PC-3 (cell line): ENCODE measurements at regions not wholly inside any gene's neighbourhood (a gene's known extent, or its start where the extent isn't known, plus 50 kb on each side); places are given as distances from the start of the nearest gene placed in this dataset.

Experiments
- ATAC-seq: fragments of 200-7000 bp; cut with Tn5 transposase; 2 replicates; pipeline ENCODE4 v1.9.1; 2020; ENCODE audit warnings: mild to moderate bottlenecking, moderate library complexity
- BruUV-seq: library from RNA; stranded (reverse); fragments of 400-500 nt; replicated peaks from 2 replicates; lab custom pipeline; 2021; lab: Mats Ljungman, UMichigan
- CTCF ChIA-PET: fragments of 300-600 bp; sonication (Branson Sonifier 250); formaldehyde crosslinking; loops from one replicate; lab custom pipeline; 2022; ENCODE audit warnings: antibody characterized with exemption; lab: Charles Lee
- POLR2A ChIA-PET: fragments of 300-600 bp; sonication (Branson Sonifier 250); formaldehyde crosslinking; loops from one replicate; lab custom pipeline; 2022; ENCODE audit warnings: antibody characterized with exemption; ENCODE audit not compliant: unreplicated experiment; lab: Charles Lee
- DNase-seq: peaks from one replicate; pipeline ENCODE4 v3.0.0-alpha.2; 2015
- H2AFZ ChIP-seq: fragments of 300-600 bp; sonication (generic); 2 replicates; pipeline ENCODE4 v1.6.0; 2016; ENCODE audit warnings: antibody characterized with exemption, low read length
- H3F3A ChIP-seq: fragments of 300-600 bp; sonication (generic); one replicate; pipeline ENCODE4 v1.6.0; 2017; ENCODE audit warnings: antibody characterized with exemption, low read length, control low read depth, mild to moderate bottlenecking; ENCODE audit not compliant: unreplicated experiment
- H3K27ac ChIP-seq: fragments of 300-600 bp; sonication (generic); 2 replicates; pipeline ENCODE4 v1.5.1; 2016; ENCODE audit warnings: mild to moderate bottlenecking, low read length
- H3K27me3 ChIP-seq: fragments of 300-600 bp; sonication (generic); 2 replicates; pipeline ENCODE4 v1.6.1; 2016; ENCODE audit warnings: low read length, mixed read lengths
- H3K36me3 ChIP-seq: fragments of 300-600 bp; sonication (generic); 2 replicates; pipeline ENCODE4 v1.6.1; 2016; ENCODE audit warnings: low read depth, mixed run types, low read length, mixed read lengths
- H3K4me1 ChIP-seq: fragments of 300-600 bp; sonication (generic); 2 replicates; pipeline ENCODE4 v1.5.1; 2016; ENCODE audit warnings: low read length; ENCODE audit not compliant: insufficient read depth
- H3K4me2 ChIP-seq: fragments of 300-600 bp; sonication (generic); 2 replicates; pipeline ENCODE4 v1.6.0; 2016; ENCODE audit warnings: low read length
- H3K4me3 ChIP-seq: fragments of 300-600 bp; sonication (generic); 2 replicates; pipeline ENCODE4 v1.5.1; 2016; ENCODE audit warnings: mild to moderate bottlenecking, low read length, mixed read lengths
- H3K79me2 ChIP-seq: fragments of 300-600 bp; sonication (generic); 2 replicates; pipeline ENCODE4 v1.6.1; 2017; ENCODE audit warnings: low read length, mixed read lengths
- H3K9ac ChIP-seq: fragments of 300-600 bp; sonication (generic); 2 replicates; pipeline ENCODE4 v1.6.0; 2016; ENCODE audit warnings: mild to moderate bottlenecking, low read length
- H3K9me2 ChIP-seq: fragments of 300-600 bp; sonication (generic); replicated peaks from 2 replicates; pipeline ENCODE4 v1.6.1; 2016; ENCODE audit warnings: mixed run types, low read length, mixed read lengths
- H3K9me3 ChIP-seq: fragments of 300-600 bp; sonication (generic); 2 replicates; pipeline ENCODE4 v1.6.1; 2016; ENCODE audit warnings: low read length, mixed read lengths
- H4K20me1 ChIP-seq: fragments of 300-600 bp; sonication (generic); 2 replicates; pipeline ENCODE4 v1.6.1; 2016; ENCODE audit warnings: low read length, mixed read lengths
- CTCF ChIP-seq: fragments of 300-600 bp; sonication (generic); conservative IDR thresholded peaks from 2 replicates; pipeline ENCODE4 v1.5.1; 2017; ENCODE audit warnings: antibody characterized with exemption, low read depth, mild to moderate bottlenecking, low read length
- EZH2 ChIP-seq: fragments of 300-600 bp; sonication (generic); IDR thresholded peaks from one replicate; pipeline ENCODE4 v1.6.1; 2017; ENCODE audit warnings: antibody characterized with exemption, mild to moderate bottlenecking, low read length; ENCODE audit not compliant: unreplicated experiment
- EZH2phosphoT487 ChIP-seq: fragments of 300-600 bp; sonication (generic); IDR thresholded peaks from 2 replicates; pipeline ENCODE4 v1.6.1; 2018; ENCODE audit warnings: mild to moderate bottlenecking, antibody characterized with exemption, low read length, borderline replicate concordance
- intact Hi-C: fragments of 100-400 bp; cut with micrococcal nuclease; formaldehyde crosslinking; loops from 2 replicates; pipeline ENCODE4 v1.9.0; 2023

DNA sequence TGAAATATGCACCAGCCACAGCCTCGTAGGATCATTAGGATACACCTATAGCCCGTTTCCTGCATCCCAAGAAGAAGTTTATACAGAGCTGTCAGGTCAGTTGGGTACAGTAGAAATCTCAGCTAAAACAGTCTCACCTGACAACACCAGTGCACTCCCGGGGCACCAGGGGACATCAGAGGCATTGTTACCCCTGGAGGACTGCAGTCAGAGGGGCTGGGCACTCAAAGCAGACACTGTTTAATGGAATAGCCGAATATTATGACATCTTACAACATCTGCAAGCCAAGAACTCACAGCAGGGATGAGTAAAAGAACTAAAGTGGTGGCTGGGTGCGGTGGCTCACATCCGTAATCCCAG, 93.0 kb upstream of the ID2 start:
- Histone ChIP-seq H3K9me3 (no peaks in the 10 kb centered on the region), H3K79me2 (no peaks in the 10 kb centered on the region), H3K9ac (no peak overlapping the region), H3K4me3 (no peak overlapping the region), H3F3A (no peaks in the 10 kb centered on the region), H4K20me1 (no peaks in the 10 kb centered on the region), H3K27me3 (no peaks in the 10 kb centered on the region), H3K4me2 (no peak overlapping the region), H3K27ac (no peak overlapping the region), H2AFZ (no peak overlapping the region), H3K36me3 (no peaks in the 10 kb centered on the region), H3K4me1 (peaks cover 18% of the 10 kb centered on the region), H3K9me2 (no peaks in the 10 kb centered on the region)
- BruUV-seq: no TSS peak
- DNase-seq (no peak), ATAC-seq (no peak)
- intact Hi-C loops: no loop called here
- TF ChIP-seq EZH2 (no peak), CTCF (no peak), EZH2phosphoT487 (no peak)
- ChIA-PET CTCF (no interaction called here), POLR2A (no interaction called here)

- Histone ChIP-seq H4K20me1 (no peaks in the 10 kb centered on the region), H3K79me2 (no peaks in the 10 kb centered on the region), H3K9me3 (no peaks in the 10 kb centered on the region), H3K27ac (no peak overlapping the region), H3K4me2 (no peak overlapping the region), H3K36me3 (no peaks in the 10 kb centered on the region), H3K4me3 (no peak overlapping the region), H2AFZ (no peak overlapping the region), H3K4me1 (peaks cover 13% of the 10 kb centered on the region), H3K27me3 (no peaks in the 10 kb centered on the region), H3K9ac (no peak overlapping the region), H3F3A (no peaks in the 10 kb centered on the region), H3K9me2 (no peaks in the 10 kb centered on the region)
- DNase-seq (no peak), ATAC-seq (no peak)
- BruUV-seq: no TSS peak
- TF ChIP-seq CTCF (no peak), EZH2 (no peak), EZH2phosphoT487 (no peak)
- intact Hi-C loops: no loop called here
- ChIA-PET POLR2A (no interaction called here), CTCF (no interaction called here)
Measured at GRCh38 chr2:8589721-8590120, 92.1 kb upstream of the ID2 start.

DNA sequence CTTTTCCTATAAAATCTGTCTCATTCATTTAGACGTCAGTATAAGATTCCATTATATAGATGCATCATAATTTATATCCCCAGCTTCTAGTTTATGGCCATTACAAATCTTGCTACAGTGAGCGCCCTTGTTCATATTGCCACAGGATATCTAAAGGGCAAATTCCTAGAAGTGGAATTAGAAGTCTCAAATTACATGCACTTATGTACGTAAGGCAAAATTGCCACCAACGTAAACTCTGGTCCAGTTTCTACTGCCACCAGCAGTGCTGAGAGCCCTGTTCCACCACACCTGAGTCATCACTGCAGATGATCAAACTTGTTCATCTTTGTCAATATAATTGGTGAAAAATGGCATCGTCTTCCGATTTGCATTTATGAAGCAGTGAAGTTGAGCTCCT, 90.9 kb upstream of the ID2 start:
- TF ChIP-seq EZH2: no peak
- TF ChIP-seq CTCF: no peak
- TF ChIP-seq EZH2phosphoT487: no peak
- Histone ChIP-seq H3K4me3 (no peak overlapping the region), H3F3A (no peaks in the 10 kb centered on the region), H3K79me2 (no peaks in the 10 kb centered on the region), H3K9ac (no peak overlapping the region), H4K20me1 (no peaks in the 10 kb centered on the region), H2AFZ (no peak overlapping the region), H3K4me2 (no peak overlapping the region), H3K4me1 (peaks cover 13% of the 10 kb centered on the region), H3K9me3 (no peaks in the 10 kb centered on the region), H3K9me2 (no peaks in the 10 kb centered on the region), H3K36me3 (no peaks in the 10 kb centered on the region), H3K27ac (no peak overlapping the region), H3K27me3 (no peaks in the 10 kb centered on the region)
- no TSS peak for BruUV-seq
- ChIA-PET CTCF (interaction anchor here (0.5 kb wide), 1 partner anchor 102 kb away, joined by 6 read pairs; no protein-coding TSS in a partner anchor), POLR2A (no interaction called here)
- peak; percentile 43; the same call in 1 of the 2 replicates for ATAC-seq
- DNase-seq: peak; percentile 63
- intact Hi-C loops: no loop called here
